ENCODE measurements at regions not wholly inside any gene's neighbourhood (a gene's known extent, or its start where the extent isn't known, plus 50 kb on each side); places are given as distances from the start of the nearest gene placed in this dataset.

DNA sequence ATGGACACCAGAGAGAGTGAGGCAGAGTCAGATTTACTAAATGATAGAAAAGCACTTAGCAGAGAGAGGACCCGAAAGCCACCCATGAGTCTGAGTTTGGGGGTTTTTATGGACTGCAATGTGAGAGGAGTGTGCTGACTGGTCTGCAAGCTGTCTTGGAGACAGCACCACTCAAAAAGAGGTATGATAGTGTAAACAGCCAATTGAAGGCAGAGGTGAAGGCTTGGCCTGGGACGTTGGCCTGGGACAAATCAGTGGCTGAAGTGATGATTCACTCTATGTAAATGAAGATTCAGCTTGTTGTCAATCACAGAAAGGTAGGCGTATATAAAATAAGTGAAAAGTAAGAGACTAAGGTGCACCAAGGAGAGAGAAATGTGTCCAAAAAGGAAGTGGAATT, 217.6 kb upstream of the ZFP42 start:
- ChIA-PET CTCF (no interaction called here), POLR2A (no interaction called here)

GRCh38 chr4:187780070-187780469, 215.5 kb upstream of the ZFP42 start:
- CTCF ChIA-PET: no interaction called here
- POLR2A ChIA-PET: no interaction called here

GRCh38 chr4:187782286-187782824, 213.2 kb upstream of the ZFP42 start:
- ChIA-PET POLR2A (no interaction called here), CTCF (no interaction called here)

DNA sequence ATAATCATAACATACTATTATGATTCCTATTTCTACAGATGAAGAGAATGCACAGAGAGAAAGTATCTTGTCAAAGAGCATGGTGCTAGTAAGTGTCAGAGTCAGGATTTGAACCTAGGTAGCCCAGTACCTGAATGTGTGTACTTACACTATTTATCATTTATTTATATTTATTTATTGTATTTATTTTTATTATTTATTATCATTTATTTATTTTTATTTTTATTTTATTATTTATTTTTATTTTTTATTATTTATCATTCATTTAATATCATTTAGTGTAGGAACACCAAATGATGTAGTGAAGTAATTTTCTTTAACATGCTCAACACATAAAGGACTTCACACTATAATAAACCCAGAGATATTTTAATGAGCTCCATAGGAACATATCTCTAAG, 209.4 kb upstream of the ZFP42 start:
- ChIA-PET CTCF (no interaction called here), POLR2A (no interaction called here)

DNA sequence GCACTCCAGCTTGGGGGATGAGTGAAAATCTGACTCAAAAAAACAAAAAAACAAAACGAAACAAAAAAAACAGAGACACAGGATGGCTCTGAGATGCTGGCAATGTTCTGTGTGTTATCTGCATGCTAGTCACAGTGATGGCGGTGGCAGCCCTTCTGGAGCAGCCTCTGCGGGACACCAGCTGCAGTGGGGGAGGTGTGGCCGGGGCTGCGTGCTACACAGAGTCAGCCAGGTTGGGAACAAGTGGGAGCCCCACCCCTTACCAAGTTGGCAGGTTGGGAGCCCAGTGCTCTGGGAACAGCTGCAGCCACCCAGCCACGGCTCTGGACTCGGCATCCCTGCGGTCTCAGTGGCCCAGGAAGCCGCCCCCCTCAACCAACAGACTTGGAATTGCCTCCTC, 206.5 kb upstream of the ZFP42 start:
- ChIA-PET POLR2A (no interaction called here), CTCF (no interaction called here)

DNA sequence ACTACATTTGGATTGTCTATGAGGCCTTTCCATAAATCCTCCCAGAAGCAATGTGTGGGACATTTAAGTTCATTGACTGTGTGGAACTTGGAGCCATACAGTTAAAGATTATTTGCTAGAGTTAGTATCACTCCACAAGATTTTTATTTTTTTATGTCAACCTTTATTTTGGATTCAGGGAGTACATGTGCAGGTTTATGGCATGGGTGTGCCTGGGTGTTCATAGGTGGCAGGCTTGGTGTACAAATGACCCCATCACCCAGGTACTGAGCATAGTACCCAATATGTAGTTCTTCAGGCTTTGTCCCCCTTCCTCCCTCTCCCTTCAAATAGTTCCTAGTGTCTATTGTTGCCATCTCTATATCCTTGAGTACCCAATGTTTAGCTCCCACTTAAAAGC, 199.8 kb upstream of the ZFP42 start:
- POLR2A ChIA-PET: no interaction called here
- CTCF ChIA-PET: no interaction called here

DNA sequence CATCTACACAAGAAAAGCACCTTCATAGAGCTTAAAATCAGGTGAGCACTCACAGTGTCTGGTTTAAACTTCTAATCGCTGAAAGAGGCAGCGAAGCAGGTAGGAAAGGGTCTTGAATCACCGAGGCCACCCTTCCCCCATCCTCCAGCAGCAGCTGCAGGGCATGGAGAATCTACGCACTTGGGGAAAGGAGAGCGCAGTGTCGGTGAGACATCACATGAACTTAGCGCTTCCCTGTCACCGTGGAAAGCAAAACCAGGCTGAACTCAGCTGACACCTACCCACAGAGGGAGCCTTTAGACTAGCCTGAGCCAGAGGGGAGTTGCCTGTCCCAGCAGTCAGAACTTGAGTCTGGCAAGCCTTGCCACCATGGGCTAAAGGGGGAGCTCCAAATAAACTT, 197.2 kb upstream of the ZFP42 start:
- ChIA-PET CTCF (no interaction called here), POLR2A (no interaction called here)

DNA sequence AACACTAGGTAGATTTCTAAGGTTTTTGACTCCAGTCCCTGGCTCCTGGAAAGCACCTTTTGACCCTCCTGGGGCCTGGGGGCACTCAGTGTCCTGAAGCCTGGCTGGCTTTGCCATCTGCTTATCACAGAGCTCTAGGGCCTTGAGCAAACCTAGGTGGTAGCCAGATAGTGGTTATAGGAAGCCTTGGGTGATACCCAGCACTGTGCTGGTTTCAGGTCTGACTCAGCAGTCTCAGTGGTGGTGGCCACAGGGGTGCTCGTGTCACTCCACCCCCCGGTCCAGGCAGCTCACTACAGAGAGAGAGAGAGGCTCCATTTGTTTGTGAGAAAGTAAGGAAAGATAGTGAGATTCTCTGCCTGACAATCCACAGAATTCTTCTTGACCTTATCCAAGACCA, 195.8 kb upstream of the ZFP42 start:
- CTCF ChIA-PET: no interaction called here

GRCh38 chr4:187811591-187811990, 184.0 kb upstream of the ZFP42 start:
- CTCF ChIA-PET: no interaction called here

More for the DNA sequence above, 195.8 kb upstream of the ZFP42 start:
- POLR2A ChIA-PET: no interaction called here

GRCh38 chr4:187814737-187815465, 180.7 kb upstream of the ZFP42 start:
- ChIA-PET CTCF (no interaction called here), POLR2A (no interaction called here)

More at GRCh38 chr4:187811591-187811990, 184.0 kb upstream of the ZFP42 start:
- POLR2A ChIA-PET: no interaction called here

DNA sequence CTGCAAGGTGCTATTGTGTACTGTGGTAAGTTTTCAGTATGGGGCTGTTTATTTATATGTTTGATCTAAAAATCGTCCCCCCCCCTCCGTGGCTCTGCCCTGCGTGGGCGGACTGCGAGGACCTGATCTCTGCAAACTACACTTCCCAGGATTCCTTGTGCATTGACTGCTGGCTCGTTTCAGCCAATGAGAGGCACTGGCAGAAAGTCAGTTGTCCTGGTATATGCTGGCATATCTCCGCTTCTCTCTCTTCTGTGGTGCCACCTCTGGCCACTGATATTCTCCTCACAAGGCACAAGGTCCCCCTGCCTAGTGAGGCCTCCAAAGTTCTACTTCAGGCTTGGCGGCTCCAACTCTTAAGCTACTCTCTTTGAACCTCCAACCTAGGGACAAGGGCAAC, 168.8 kb upstream of the ZFP42 start:
- ChIA-PET CTCF (no interaction called here), POLR2A (no interaction called here)

- ChIA-PET CTCF (no interaction called here), POLR2A (no interaction called here)
Measured at GRCh38 chr4:187827631-187828030, 167.9 kb upstream of the ZFP42 start.

- ChIA-PET CTCF (no interaction called here), POLR2A (no interaction called here)
Measured at GRCh38 chr4:187839765-187840164, 155.8 kb upstream of the ZFP42 start.

GRCh38 chr4:187840814-187841213, 154.8 kb upstream of the ZFP42 start:
- ChIA-PET CTCF (no interaction called here), POLR2A (no interaction called here)

GRCh38 chr4:187849556-187850225, 145.9 kb upstream of the ZFP42 start:
- ChIA-PET CTCF (no interaction called here), POLR2A (no interaction called here)

- CTCF ChIA-PET: no interaction called here
- POLR2A ChIA-PET: no interaction called here
Measured at GRCh38 chr4:187865914-187866313, 129.7 kb upstream of the ZFP42 start.

DNA sequence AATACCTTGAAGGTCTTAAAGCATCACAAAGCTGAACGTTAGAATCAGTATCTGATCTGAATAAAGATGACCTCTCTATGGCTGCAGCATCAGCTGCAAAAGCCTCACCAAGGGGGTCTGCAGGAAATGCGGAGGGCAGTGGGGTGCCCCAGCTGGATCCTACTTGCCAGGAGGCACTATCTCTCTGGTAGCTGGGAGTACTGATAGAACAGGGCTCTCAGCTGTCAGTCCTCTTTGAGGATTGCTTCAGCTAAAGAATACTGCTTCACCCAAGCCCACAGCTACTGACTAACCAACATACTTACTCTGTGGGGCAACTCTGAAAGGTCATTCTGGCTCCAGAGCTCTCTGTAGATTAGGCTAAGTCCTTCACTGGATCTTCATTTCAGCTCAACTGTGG, 112.5 kb upstream of the ZFP42 start:
- ChIA-PET CTCF (no interaction called here), POLR2A (no interaction called here)

GRCh38 chr4:187883836-187884475, 111.6 kb upstream of the ZFP42 start:
- POLR2A ChIA-PET: no interaction called here
- CTCF ChIA-PET: no interaction called here

- CTCF ChIA-PET: interaction anchor here (1.3 kb wide), 1 partner anchor 9 kb away, joined by 3 read pairs; no protein-coding TSS in a partner anchor
- POLR2A ChIA-PET: no interaction called here
Measured at GRCh38 chr4:187887906-187888305, 107.7 kb upstream of the ZFP42 start.

- ChIA-PET POLR2A (no interaction called here), CTCF (no interaction called here)
Measured at GRCh38 chr4:187889651-187890050, 105.9 kb upstream of the ZFP42 start.

GRCh38 chr4:187893418-187893817, 102.2 kb upstream of the ZFP42 start:
- ChIA-PET POLR2A (no interaction called here), CTCF (no interaction called here)

All from activated CD8-positive, alpha-beta memory T cell treated with anti-CD3 and anti-CD28 coated beads for 36 hours (primary cell).